Sciatic nerve (tissue), 2 donors: ENCODE measurements at regions not wholly inside any gene's neighbourhood (a gene's known extent, or its start where the extent isn't known, plus 50 kb on each side); places are given as distances from the start of the nearest gene placed in this dataset.
"Not testable (repeated sequence)": the region's sequence is repeated elsewhere in the genome, so short reads cannot be mapped to it uniquely, and the experiment has no call there.

Experiments
- ATAC-seq: fragments of 200-7000 bp; cut with Tn5 transposase; one replicate; pipeline ENCODE4 v1.9.1; 2020; ENCODE audit warnings: mild to moderate bottlenecking, moderate library complexity
- DNase-seq: peaks from one replicate; pipeline ENCODE4 v3.0.0-alpha.2; 2020; ENCODE audit warnings: low spot score
- intact Hi-C: fragments of 100-400 bp; cut with DNase I; formaldehyde crosslinking; loops from one replicate; pipeline ENCODE4 v1.14.2; 2022
- donor health status: DM: no; HTN: no; CAD: no.
- donor health status: DM: no; HTN: no; CAD: no.

DNA sequence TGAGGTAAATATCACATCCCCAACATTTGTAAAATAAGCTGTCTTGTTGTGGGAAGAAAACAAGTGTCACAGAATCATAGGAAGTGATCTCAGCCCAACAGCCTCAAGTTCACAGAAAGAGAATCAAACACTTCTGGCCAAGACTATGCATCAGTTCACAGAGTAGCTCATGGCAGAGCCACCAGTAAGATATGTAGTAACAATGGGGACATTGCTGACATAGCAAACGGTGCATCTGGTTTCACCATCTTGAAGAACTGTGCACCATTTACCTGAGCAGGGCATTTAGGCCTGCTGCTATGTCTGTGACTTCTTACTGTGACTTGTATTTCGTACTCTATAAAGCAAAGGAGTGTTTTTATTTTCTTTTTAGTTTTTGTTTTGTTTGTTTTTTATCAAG, 585.3 kb upstream of the FAT3 start:
- ATAC-seq: no peak
- intact Hi-C loops: no loop called here
- no peak for DNase-seq

GRCh38 chr11:91630916-91631673, 593.5 kb upstream of the FAT3 start:
- DNase-seq: no peak
- ATAC-seq: no peak
- intact Hi-C loops: no loop called here

DNA sequence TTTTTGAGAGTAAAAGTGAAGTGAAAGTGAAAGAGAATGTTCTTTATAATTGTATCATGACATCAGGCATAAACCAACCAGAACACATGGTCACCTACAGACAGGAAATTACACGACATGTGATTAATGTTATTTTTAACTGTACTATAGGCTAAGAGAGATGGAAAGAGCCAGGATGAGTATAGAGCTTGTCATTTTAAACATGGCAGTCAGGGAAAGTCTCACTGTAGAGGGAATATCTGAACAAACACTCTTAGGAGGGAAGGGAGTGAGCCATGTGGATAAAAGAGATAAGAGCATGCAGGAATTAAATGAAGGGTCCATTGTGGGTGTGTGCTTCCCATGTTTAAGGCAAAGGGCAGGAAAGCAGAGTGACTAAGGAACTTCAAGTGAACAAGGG, 599.1 kb upstream of the FAT3 start:
- DNase-seq (no peak), ATAC-seq (no peak)
- intact Hi-C loops: no loop called here

GRCh38 chr11:91624021-91624420, 600.6 kb upstream of the FAT3 start:
- intact Hi-C loops: no loop called here
- no peak for ATAC-seq

GRCh38 chr11:91608677-91609076, 615.9 kb upstream of the FAT3 start:
- DNase-seq (no peak), ATAC-seq (no peak)
- intact Hi-C loops: no loop called here

More at GRCh38 chr11:91624021-91624420, 600.6 kb upstream of the FAT3 start:
- DNase-seq: no peak

- ATAC-seq (no peak), DNase-seq (no peak)
- intact Hi-C loops: no loop called here
These were observed 628.5 kb upstream of the FAT3 start for GRCh38 chr11:91596111-91596510.

- no peak for DNase-seq
- ATAC-seq: no peak
- intact Hi-C loops: no loop called here
These were observed 633.6 kb upstream of the FAT3 start for GRCh38 chr11:91591021-91591420.

GRCh38 chr11:91587131-91587530, 637.5 kb upstream of the FAT3 start:
- no peak for ATAC-seq
- intact Hi-C loops: no loop called here
- no peak for DNase-seq

DNA sequence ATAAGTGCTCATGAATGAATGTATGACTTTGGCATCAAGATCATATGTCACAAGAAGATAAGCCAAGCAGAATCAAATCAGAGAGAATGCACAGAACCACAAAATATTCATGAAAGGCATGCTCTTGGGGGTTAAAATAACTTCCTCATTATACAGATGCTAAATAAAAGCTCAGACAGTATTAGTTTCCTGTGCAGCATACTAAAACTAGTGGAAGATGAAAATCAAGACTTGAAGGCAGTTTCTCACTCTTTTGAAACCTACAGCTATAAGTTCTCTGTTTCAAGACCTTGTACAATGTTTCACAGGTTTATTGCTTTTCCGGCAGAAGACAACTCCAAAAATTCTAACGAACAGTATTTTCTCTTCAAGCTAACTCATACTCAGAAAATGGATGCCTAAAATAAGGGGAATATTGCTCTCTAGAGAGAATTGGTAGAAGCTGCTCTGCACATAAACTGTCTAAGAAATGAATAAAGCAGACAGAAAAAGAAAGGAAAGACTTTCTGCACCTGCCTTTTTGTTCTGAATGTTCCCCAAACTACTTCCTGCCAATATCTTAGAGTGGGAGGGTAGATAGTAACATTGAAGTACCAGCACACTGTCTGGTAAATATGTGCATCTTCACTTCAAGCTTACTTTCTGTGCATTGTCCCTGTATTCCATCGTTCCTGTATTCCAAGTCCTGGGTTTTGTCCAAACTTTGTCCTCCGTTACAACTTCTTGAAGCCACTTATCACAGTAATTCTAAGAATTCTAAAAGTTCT, 639.4 kb upstream of the FAT3 start:
- intact Hi-C loops: no loop called here
- no peak for ATAC-seq

DNA sequence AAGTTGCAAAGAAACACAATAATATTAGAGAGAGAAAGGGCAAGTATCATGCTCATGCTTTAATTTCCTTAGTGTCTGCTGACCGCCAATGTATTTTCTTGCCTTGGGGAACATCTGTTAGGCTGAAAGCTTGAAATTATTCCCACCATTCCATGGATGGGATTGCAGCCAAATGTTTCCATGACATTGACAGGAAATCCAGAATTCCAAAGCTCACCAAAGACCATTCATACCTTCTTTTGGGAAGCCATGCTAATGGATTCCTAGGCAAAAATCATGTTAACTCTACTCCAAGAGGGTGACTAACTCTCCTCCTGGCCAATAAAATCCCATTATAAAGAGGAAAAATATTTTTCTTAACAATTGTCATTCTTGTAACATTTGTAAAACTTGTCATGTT, 661.4 kb upstream of the FAT3 start:
- DNase-seq (no peak), ATAC-seq (no peak)
- intact Hi-C loops: no loop called here

More for the DNA sequence above, 639.4 kb upstream of the FAT3 start:
- DNase-seq: no peak

DNA sequence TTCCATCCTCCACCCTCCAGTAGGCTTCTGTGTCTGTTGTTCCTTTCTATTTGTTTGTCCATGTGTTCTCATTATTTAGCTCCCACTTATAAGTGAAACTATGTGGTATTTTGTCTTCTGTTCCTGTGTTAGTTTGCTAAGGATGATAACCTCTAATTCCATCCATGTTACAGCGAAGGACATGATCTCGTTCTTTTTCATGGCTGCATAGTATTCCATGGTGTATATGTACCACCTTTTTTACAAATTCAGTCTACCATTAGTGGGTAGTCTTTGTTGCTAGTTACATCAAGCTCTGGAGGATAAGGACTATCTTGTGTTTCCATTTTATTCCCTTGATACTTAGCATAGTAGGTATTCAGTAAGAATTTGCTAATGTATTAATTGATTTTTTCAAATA, 664.2 kb upstream of the FAT3 start:
- ATAC-seq: no peak
- intact Hi-C loops: no loop called here
- no peak for DNase-seq

GRCh38 chr11:91538065-91538464, 686.6 kb upstream of the FAT3 start:
- intact Hi-C loops: loop anchor here (10.0 kb wide), 1 partner anchor 1163 kb away; no protein-coding TSS in a partner anchor
- ATAC-seq (no peak), DNase-seq (no peak)

GRCh38 chr11:91536366-91536765, 688.3 kb upstream of the FAT3 start:
- DNase-seq (no peak), ATAC-seq (no peak)
- intact Hi-C loops: loop anchor here (10.0 kb wide), 1 partner anchor 1162 kb away; no protein-coding TSS in a partner anchor

DNA sequence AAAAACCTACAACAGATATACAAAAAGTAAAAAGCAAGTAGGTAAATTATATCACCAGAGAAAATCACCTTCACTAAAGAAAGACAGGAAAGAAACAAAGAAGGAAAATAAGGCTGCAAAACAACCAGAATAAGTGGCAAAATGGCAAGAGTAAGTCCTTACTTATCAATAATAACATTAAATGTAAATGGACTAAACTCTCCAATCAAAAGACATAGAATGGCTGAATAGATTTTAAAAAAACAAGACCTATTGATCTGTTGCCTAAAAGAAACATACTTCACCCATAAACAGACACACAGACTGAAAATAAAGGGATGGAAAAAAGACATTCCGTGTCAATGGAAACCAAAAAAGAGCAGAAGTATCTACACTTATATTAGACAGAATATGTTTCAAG, 695.7 kb upstream of the FAT3 start:
- no peak for ATAC-seq
- intact Hi-C loops: no loop called here
- DNase-seq: no peak

- intact Hi-C loops: no loop called here
- ATAC-seq (no peak), DNase-seq (no peak)
These were observed 697.1 kb upstream of the FAT3 start for GRCh38 chr11:91527380-91528030.

- ATAC-seq (no peak), DNase-seq (no peak)
- intact Hi-C loops: no loop called here
These were observed 710.9 kb upstream of the FAT3 start for GRCh38 chr11:91513734-91514133.

GRCh38 chr11:91497847-91498246, 726.8 kb upstream of the FAT3 start:
- intact Hi-C loops: no loop called here
- no peak for DNase-seq
- ATAC-seq: no peak

GRCh38 chr11:91495837-91496236, 728.8 kb upstream of the FAT3 start:
- intact Hi-C loops: no loop called here
- ATAC-seq: no peak
- DNase-seq: no peak

- DNase-seq (no peak), ATAC-seq (no peak)
- intact Hi-C loops: no loop called here
These were observed 734.6 kb upstream of the FAT3 start for GRCh38 chr11:91489989-91490388.

DNA sequence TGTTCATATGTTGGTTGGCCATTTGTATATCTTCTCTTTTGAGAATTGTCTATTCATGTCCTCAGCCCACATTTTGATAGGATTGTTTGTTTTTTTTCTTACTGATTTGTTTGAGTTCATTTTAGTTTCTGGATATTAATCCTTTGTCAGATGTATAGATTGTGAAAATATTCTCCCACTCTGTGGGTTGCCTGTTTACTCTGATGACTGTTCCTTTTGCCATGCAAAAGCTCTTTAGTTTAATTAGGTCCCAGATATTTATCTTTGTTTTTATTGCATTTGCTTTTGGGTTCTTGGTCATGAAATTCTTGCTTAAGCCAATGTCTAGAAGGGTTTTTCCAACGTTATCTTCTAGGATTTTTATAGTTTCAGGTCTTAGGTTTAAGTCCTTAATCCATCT, 740.7 kb upstream of the FAT3 start:
- intact Hi-C loops, DNase-seq, ATAC-seq: not testable (repeated sequence)
